ENCODE measurements at regions not wholly inside any gene's neighbourhood (a gene's known extent, or its start where the extent isn't known, plus 50 kb on each side); places are given as distances from the start of the nearest gene placed in this dataset.

GRCh38 chr2:6211236-6211635 lies 519.1 kb downstream of the SOX11 start:
- DNase-seq, result no peak
- in situ Hi-C loops (cut with MboI; ENCODE audit: low pct_unique_long_range_greater_than_20kb, low sequenced_read_pairs), result no loop called here

- no peak for DNase-seq
- in situ Hi-C loops (cut with MboI; ENCODE audit: low pct_unique_long_range_greater_than_20kb, low sequenced_read_pairs), result no loop called here
These were observed 520.3 kb downstream of the SOX11 start for GRCh38 chr2:6212491-6212890.

GRCh38 chr2:6213056-6213780 lies 521.0 kb downstream of the SOX11 start:
- in situ Hi-C loops (cut with MboI; ENCODE audit: low pct_unique_long_range_greater_than_20kb, low sequenced_read_pairs), result no loop called here
- DNase-seq, result no peak

GRCh38 chr2:6214471-6214870 lies 522.3 kb downstream of the SOX11 start:
- DNase-seq, result no peak
- in situ Hi-C loops (cut with MboI; ENCODE audit: low pct_unique_long_range_greater_than_20kb, low sequenced_read_pairs), result no loop called here

GRCh38 chr2:6215053-6215452 lies 522.9 kb downstream of the SOX11 start:
- DNase-seq, result no peak
- in situ Hi-C loops (cut with MboI; ENCODE audit: low pct_unique_long_range_greater_than_20kb, low sequenced_read_pairs), result no loop called here

GRCh38 chr2:6216234-6216633 lies 524.0 kb downstream of the SOX11 start:
- DNase-seq, result no peak
- in situ Hi-C loops (cut with MboI; ENCODE audit: low pct_unique_long_range_greater_than_20kb, low sequenced_read_pairs), result no loop called here

GRCh38 chr2:6218926-6219325 lies 526.7 kb downstream of the SOX11 start:
- DNase-seq, result no peak
- in situ Hi-C loops (cut with MboI; ENCODE audit: low pct_unique_long_range_greater_than_20kb, low sequenced_read_pairs), result no loop called here

- in situ Hi-C loops (cut with MboI; ENCODE audit: low pct_unique_long_range_greater_than_20kb, low sequenced_read_pairs), result no loop called here
- DNase-seq, result no peak
These were observed 527.7 kb downstream of the SOX11 start for GRCh38 chr2:6219906-6220305.

- no peak for DNase-seq
- in situ Hi-C loops (cut with MboI; ENCODE audit: low pct_unique_long_range_greater_than_20kb, low sequenced_read_pairs), result no loop called here
These were observed 530.1 kb downstream of the SOX11 start for GRCh38 chr2:6222296-6222695.

GRCh38 chr2:6224267-6224666 lies 532.1 kb downstream of the SOX11 start:
- DNase-seq, result no peak
- in situ Hi-C loops (cut with MboI; ENCODE audit: low pct_unique_long_range_greater_than_20kb, low sequenced_read_pairs), result no loop called here

GRCh38 chr2:6228251-6228650 lies 536.1 kb downstream of the SOX11 start:
- in situ Hi-C loops (cut with MboI; ENCODE audit: low pct_unique_long_range_greater_than_20kb, low sequenced_read_pairs), result no loop called here
- no peak for DNase-seq

- DNase-seq, result no peak
- in situ Hi-C loops (cut with MboI; ENCODE audit: low pct_unique_long_range_greater_than_20kb, low sequenced_read_pairs), result no loop called here
These were observed 539.0 kb downstream of the SOX11 start for GRCh38 chr2:6231166-6231565.

GRCh38 chr2:6233993-6234392 lies 541.8 kb downstream of the SOX11 start:
- no peak for DNase-seq
- in situ Hi-C loops (cut with MboI; ENCODE audit: low pct_unique_long_range_greater_than_20kb, low sequenced_read_pairs), result no loop called here

- no peak for DNase-seq
- in situ Hi-C loops (cut with MboI; ENCODE audit: low pct_unique_long_range_greater_than_20kb, low sequenced_read_pairs), result no loop called here
These were observed 542.5 kb downstream of the SOX11 start for GRCh38 chr2:6234702-6235101.

GRCh38 chr2:6236317-6236716 lies 544.1 kb downstream of the SOX11 start:
- no peak for DNase-seq
- in situ Hi-C loops (cut with MboI; ENCODE audit: low pct_unique_long_range_greater_than_20kb, low sequenced_read_pairs), result no loop called here

GRCh38 chr2:6237039-6237660 lies 545.0 kb downstream of the SOX11 start:
- in situ Hi-C loops (cut with MboI; ENCODE audit: low pct_unique_long_range_greater_than_20kb, low sequenced_read_pairs), result no loop called here
- DNase-seq, result no peak

- in situ Hi-C loops (cut with MboI; ENCODE audit: low pct_unique_long_range_greater_than_20kb, low sequenced_read_pairs), result no loop called here
These were observed 557.4 kb downstream of the SOX11 start for GRCh38 chr2:6249557-6249956.

GRCh38 chr2:6254441-6254840 lies 562.3 kb downstream of the SOX11 start:
- DNase-seq, result no peak
- in situ Hi-C loops (cut with MboI; ENCODE audit: low pct_unique_long_range_greater_than_20kb, low sequenced_read_pairs), result no loop called here

More at GRCh38 chr2:6249557-6249956, 557.4 kb downstream of the SOX11 start:
- no peak for DNase-seq

- in situ Hi-C loops (cut with MboI; ENCODE audit: low pct_unique_long_range_greater_than_20kb, low sequenced_read_pairs), result no loop called here
- DNase-seq, result no peak
These were observed 572.0 kb downstream of the SOX11 start for GRCh38 chr2:6264198-6264597.

- no peak for DNase-seq
- in situ Hi-C loops (cut with MboI; ENCODE audit: low pct_unique_long_range_greater_than_20kb, low sequenced_read_pairs), result no loop called here
These were observed 584.2 kb downstream of the CMPK2 start for GRCh38 chr2:6281524-6281923.

- in situ Hi-C loops (cut with MboI; ENCODE audit: low pct_unique_long_range_greater_than_20kb, low sequenced_read_pairs), result no loop called here
- DNase-seq, result no peak
These were observed 582.4 kb downstream of the CMPK2 start for GRCh38 chr2:6283259-6283658.
